ENCODE measurements at regions not wholly inside any gene's neighbourhood (a gene's known extent, or its start where the extent isn't known, plus 50 kb on each side); places are given as distances from the start of the nearest gene placed in this dataset.

GRCh38 chr12:77777274-77777673, 53.4 kb upstream of the NAV3 start:
- no peak for DNase-seq

GRCh38 chr12:77774761-77775160, 55.9 kb upstream of the NAV3 start:
- no peak for DNase-seq

DNA sequence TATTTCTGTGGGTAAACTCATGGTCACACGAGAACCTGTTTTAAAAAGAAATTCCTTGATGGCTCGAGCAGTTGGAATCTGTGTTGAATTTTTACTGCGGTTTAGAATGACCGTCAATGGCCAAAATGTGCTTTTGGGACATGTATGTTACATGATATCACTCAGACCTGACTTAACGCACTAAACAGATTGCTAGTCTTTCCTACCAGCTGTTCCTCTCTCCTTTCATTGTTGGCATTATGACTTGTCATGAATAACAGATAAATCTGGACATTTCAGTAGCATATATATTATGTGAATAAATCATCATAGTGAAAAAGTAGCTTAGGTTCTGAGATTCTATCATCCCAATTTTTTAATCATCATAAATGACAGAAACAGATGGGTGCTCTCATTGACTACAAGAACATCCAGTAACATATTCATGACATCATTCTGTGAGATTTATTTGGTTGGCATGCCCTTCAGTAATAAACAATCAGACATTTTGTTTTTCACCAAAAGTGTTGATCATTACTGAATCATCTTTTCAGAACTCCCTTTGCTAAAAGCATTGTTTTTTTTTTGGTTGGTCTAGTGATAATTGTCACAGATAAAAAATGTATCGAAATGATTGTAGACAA, 57.9 kb upstream of the NAV3 start:
- DNase-seq, result no peak

DNA sequence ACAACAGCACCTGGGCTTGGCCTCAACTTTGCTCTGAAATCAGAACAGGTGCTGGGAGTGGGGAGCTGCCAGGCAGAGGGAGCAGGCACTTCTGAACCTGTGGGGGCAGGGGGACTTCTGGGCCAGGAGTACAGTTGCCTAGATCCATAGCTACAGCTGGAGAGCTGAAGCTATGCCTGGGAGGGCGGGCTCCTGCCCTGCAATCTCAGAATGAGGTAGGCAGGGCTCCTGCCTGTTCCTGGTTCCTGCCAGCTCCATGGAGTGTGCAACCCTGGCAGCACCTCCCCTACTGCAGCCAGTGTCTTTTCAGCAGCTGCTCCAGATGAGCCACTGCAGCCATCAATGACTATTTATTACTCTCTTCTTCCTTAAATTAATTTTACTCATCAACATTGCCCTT, 62.1 kb upstream of the NAV3 start:
- DNase-seq, result no peak

DNA sequence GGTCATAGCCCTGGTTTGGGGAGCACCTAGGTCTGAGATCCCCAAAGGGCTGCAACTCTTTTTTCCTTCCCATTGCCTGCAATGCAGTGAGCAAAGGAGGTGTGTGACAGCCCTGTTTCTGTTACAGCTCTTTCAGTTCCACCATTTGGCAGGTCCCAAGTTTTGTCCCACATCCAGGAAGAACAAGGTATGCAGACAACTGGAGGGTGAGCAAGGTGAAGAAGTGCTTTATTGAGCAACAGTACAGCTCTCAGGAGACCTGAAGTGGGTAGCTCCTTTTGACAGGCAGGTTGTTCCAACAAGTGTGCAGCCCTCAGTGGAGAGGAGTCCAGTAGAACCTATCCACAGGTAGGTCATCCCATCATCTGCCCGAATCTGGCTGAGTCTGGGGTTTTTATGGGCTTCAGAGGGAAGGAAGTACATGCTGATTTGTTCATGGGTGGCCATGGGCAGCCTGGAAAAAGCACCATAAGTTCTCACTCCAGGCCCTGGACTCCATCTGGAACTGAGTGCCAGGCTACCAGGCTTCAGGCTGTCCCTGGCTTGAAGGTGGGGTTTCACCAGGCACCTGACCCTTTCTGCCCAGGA, 62.8 kb upstream of the NAV3 start:
- DNase-seq, result no peak

DNA sequence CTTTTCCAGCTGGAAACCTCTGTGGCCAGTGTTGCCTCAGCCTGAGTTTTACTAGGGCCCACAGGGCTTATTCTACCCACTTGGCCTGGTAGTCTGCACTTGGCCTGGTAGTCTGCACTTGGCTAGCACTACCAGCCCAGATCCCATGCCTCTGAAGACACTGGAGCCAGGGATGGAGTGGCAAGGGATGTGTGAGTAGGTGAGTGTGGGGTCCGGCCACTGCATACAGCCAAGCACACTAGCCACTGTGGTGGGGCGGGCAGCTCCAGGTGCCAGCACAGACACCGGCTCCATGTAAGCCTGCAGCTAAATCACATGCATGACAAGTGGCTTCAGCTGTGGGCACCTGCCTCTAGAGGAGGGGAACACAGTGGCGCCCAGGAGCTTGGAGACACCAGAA, 63.4 kb upstream of the NAV3 start:
- DNase-seq, result no peak

GRCh38 chr12:77766224-77766623, 64.5 kb upstream of the NAV3 start:
- no peak for DNase-seq

DNA sequence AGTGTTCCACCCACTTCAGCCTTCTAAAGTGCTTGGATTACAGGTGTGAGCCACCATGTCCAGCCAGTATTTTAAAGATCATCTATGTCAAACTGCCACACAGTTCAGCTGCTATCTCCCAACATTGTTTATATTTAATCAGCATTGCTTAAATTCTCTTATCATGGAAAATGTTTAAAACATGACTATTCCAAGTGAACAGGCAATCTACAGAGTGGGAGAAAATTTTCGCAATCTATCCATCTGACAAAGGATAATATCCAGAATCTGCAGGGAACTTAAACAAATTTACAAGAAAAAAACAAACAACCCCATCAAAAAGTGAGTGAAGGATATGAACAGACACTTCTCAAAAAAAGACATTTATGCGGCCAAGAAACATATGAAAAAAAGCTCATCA, 69.4 kb upstream of the NAV3 start:
- no peak for DNase-seq

DNA sequence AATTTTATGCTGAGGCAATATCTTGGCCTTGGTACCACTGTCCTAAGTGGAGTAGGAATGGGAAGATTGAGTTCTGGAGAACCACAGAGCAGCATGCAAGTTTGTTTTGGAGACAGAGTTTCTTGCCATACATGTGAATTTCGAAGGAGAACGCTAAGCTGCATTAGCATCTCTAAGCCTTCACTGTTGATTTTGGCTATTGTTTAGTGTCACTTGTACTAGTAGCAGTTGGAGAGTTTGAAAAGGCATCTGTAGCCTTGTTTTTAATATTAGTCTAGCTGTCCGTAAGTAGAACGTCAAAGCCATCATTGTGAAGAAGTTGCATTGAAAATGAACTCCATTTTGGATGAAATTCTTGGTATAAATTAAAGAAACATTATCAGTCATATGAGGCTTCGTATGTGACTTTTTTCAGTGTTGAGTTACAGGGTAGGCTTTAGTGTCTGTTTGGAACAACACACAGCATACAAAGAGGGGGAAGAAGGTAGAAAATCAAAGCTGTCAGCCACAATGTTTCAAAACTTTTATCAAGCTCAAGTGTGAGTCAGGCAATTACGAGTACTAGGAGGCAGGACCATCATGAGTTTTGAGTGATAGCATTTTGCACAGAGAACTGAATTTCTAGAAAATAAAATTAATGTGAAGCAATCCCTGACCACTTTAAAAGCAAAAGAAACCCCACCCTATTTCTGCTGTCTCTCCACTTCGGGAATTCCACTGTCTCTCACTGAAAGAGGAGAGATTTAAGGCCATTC, 70.2 kb upstream of the NAV3 start:
- no peak for DNase-seq

GRCh38 chr12:77754086-77754485, 76.6 kb upstream of the NAV3 start:
- DNase-seq, result no peak

DNA sequence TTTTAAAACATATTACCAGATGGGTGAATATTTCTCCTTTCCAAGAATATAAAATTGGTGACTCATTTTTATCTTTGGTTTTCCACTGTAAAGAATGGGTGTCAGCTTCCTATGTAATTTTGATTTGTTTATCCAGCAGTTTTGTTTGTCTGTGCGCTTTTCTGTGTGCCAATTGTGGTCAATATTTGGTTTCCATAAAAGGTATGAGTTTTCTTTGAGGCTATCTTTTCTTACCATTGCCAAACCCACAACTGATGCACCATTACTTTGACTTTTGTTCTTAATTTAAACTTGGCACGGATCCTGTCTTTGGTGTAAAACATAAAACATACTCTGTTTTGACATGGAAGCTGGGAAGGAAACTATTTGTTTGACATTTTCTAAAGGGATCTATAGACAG, 78.8 kb upstream of the NAV3 start:
- no peak for DNase-seq

DNA sequence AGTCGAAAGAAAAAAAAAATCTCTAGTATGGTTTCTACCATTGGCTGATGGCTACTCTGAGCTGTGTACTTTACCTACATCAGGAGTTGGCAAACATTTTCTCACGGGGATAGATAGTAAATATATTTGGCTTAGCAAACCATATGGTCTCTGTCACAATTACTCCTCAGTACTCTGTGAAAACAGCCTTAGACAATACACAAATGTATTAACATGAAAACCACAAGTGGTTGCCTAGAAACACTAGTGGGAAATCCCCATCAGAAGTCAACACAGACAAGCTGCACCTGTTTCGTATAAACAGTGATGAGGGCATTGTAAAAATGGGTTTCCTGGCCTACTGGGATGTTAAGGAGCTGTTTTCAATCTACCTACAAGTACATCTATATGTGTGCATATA, 84.6 kb upstream of the NAV3 start:
- no peak for DNase-seq

DNA sequence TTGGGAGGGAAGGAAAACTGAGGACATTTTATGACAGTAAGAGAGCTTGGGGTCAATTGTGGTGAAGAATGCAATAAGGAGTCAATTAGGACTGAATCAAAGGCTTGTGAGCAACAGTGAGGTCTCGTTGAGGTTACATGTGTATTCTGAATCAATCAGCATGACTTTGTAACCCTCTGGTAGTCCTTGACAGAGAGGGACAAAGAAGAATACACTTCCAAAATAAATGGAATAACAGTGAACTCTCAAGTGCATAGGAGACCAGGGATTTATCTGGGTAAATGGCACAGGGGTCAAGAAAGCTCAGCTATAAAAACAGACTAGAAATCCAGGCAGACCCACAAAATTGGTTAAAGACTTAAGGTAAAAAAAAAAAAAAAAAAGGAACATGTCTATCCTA, 85.1 kb upstream of the NAV3 start:
- DNase-seq, result no peak

- DNase-seq, result no peak
Observed at GRCh38 chr12:77742631-77743030, 88.1 kb upstream of the NAV3 start.

GRCh38 chr12:77741974-77742517, 88.6 kb upstream of the NAV3 start:
- DNase-seq, result no peak

- no peak for DNase-seq
Observed at GRCh38 chr12:77736219-77736965, 94.3 kb upstream of the NAV3 start.

- DNase-seq, result no peak
Observed at GRCh38 chr12:77734214-77734883, 96.3 kb upstream of the NAV3 start.

- no peak for DNase-seq
Observed at GRCh38 chr12:77728018-77728417, 102.7 kb upstream of the NAV3 start.

DNA sequence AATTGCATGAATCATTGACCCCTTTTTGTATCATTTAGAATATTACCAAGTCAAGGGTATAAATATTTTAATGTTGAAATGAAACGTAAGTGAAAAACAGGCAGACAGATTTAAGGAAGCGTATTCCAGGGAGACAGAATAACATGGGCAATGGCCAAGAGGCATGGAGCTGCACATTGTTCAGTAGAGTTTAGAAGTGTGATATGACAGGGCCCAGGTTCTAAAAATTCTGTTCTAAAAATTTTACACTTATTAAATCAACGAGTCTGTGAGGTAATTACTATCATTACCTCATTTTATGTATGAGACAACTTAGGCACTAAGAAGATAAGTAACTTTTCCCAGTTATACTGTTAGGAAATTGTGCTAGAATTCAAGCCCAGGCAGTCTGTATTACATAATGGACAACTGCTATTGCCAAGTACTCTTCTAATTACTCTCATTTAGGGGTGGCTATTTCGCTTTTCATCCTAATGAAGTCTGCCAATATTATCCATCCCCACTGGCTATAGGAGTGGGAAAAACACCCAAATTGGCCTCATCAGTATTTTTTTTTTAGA, 103.2 kb upstream of the NAV3 start:
- no peak for DNase-seq

- DNase-seq, result no peak
Observed at GRCh38 chr12:77725611-77726010, 105.1 kb upstream of the NAV3 start.

DNA sequence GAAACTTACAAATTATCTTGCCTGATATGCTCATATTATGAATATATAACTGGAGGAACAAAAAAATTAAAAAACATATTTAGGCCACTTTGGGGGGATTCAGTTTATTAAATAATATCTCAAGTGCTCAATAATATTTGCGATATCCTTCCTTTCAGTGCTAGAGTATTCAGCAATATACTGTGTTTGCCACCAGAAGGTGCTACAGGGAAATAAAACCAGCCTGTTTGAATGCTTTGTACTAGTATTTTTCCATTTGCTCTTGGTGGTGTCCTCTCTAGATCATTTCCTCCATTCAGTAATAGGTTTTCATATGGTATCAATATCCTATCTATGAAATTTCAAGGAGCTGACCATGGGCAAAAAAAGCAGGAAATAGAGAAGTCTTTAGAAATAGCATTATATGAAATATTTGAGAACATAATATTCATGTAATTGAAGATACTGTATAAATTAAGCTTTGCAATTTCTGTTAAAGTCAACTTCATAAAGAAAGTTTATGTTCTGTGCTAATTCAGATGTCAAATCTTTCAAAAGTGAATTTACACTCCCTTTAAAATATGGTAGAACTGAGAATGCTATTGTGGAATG, 106.2 kb upstream of the NAV3 start:
- DNase-seq, result no peak

DNA sequence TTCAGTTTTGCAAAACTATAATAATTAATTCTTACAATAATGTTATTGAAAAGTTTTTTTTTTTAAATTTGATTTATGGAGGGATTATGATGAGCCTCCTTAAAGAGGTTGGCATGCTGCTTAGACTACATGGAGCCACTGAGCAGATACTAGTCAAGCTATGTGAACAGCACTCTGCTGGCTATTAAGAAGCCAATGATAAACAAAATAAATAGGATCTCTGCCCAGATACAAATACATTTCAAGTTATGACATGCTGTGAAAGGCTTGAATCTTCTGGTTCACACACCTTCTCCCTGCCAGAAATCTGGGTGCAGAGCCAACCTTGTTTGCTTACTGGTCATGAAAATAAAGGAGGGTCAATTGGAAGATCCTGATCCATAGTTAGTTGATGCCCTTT, 107.4 kb upstream of the NAV3 start:
- no peak for DNase-seq
